Posterior cingulate gyrus (tissue), 11 donors: ENCODE measurements at regions not wholly inside any gene's neighbourhood (a gene's known extent, or its start where the extent isn't known, plus 50 kb on each side); places are given as distances from the start of the nearest gene placed in this dataset.
A peak's percentile ranks its signal among the peaks of the same experiment; 100 is the strongest.

Source experiments
- DNase-seq, 10 donors: peaks; one replicate each; pipeline versions ENCODE4 v3.0.0 to v3.0.0-alpha.2; 2020 to 2021; ENCODE audit warnings: mixed read lengths in 3 of 10
- intact Hi-C: fragments of 100-400 bp; cut with DNase I; formaldehyde crosslinking; loops from one replicate; pipeline ENCODE4 v1.15.1; 2023

- intact Hi-C loops, result no loop called here
- no peak for DNase-seq
These were observed 77.6 kb upstream of the POMGNT2 start for GRCh38 chr3:43183456-43183855.

- DNase-seq, result peak in 1 of 10 donors; percentile 39
- intact Hi-C loops, result no loop called here
These were observed 75.4 kb upstream of the POMGNT2 start for GRCh38 chr3:43181202-43181821.

- intact Hi-C loops, result no loop called here
- DNase-seq, result no peak
These were observed 74.8 kb upstream of the POMGNT2 start for GRCh38 chr3:43180694-43181093.

GRCh38 chr3:43180027-43180426 lies 74.1 kb upstream of the POMGNT2 start:
- intact Hi-C loops, result no loop called here
- no peak for DNase-seq

- no peak for DNase-seq
- intact Hi-C loops, result no loop called here
These were observed 73.0 kb upstream of the POMGNT2 start for GRCh38 chr3:43178891-43179366.

- no peak for DNase-seq
- intact Hi-C loops, result no loop called here
These were observed 71.2 kb upstream of the POMGNT2 start for GRCh38 chr3:43177085-43177484.

- intact Hi-C loops, result no loop called here
These were observed 70.8 kb upstream of the POMGNT2 start for GRCh38 chr3:43176666-43177065.

GRCh38 chr3:43175541-43175940 lies 69.7 kb upstream of the POMGNT2 start:
- no peak for DNase-seq
- intact Hi-C loops, result no loop called here

More at GRCh38 chr3:43176666-43177065, 70.8 kb upstream of the POMGNT2 start:
- DNase-seq, result peak in 1 of 10 donors; percentile 59

- no peak for DNase-seq
- intact Hi-C loops, result no loop called here
These were observed 68.1 kb upstream of the POMGNT2 start for GRCh38 chr3:43173949-43174348.

GRCh38 chr3:43171748-43172147 lies 65.9 kb upstream of the POMGNT2 start:
- DNase-seq, result no peak
- intact Hi-C loops, result no loop called here

GRCh38 chr3:43170553-43170952 lies 64.7 kb upstream of the POMGNT2 start:
- DNase-seq, result no peak
- intact Hi-C loops, result no loop called here

GRCh38 chr3:43169987-43170386 lies 64.1 kb upstream of the POMGNT2 start:
- intact Hi-C loops, result no loop called here
- no peak for DNase-seq

- DNase-seq, result no peak
- intact Hi-C loops, result no loop called here
These were observed 60.5 kb upstream of the POMGNT2 start for GRCh38 chr3:43166406-43166805.

- intact Hi-C loops, result no loop called here
- no peak for DNase-seq
These were observed 59.9 kb upstream of the POMGNT2 start for GRCh38 chr3:43165786-43166185.

GRCh38 chr3:43163895-43164493 lies 58.1 kb upstream of the POMGNT2 start:
- DNase-seq, result no peak

GRCh38 chr3:43162230-43163084 lies 56.6 kb upstream of the POMGNT2 start:
- intact Hi-C loops, result loop anchor here (1.0 to 5.0 kb wide), 3 partner anchors 125 to 341 kb away; partner anchors contain the start of gene SNRK
- DNase-seq, result peak in 1 of 10 donors; percentile 71

More at GRCh38 chr3:43163895-43164493, 58.1 kb upstream of the POMGNT2 start:
- intact Hi-C loops, result loop anchor here (2.0 to 5.0 kb wide), 2 partner anchors 123 to 203 kb away; partner anchors contain the start of gene SNRK

GRCh38 chr3:43161684-43162229 lies 55.9 kb upstream of the POMGNT2 start:
- peak in 1 of 10 donors; percentile 56 for DNase-seq
- intact Hi-C loops, result loop anchor here (1.0 to 5.0 kb wide), 3 partner anchors 126 to 342 kb away; partner anchors contain the start of gene SNRK

- DNase-seq, result no peak
- intact Hi-C loops, result loop anchor here (5.0 kb wide), 1 partner anchor 127 kb away; the partner anchor contains the start of gene SNRK
These were observed 54.8 kb upstream of the POMGNT2 start for GRCh38 chr3:43160664-43161063.

GRCh38 chr3:43159876-43160255 lies 54.0 kb upstream of the POMGNT2 start:
- intact Hi-C loops, result loop anchor here (5.0 kb wide), 1 partner anchor 127 kb away; the partner anchor contains the start of gene SNRK

GRCh38 chr3:43159131-43159875 lies 53.4 kb upstream of the POMGNT2 start:
- intact Hi-C loops, result no loop called here
- peak in 1 of 10 donors; percentile 74 for DNase-seq

More at GRCh38 chr3:43159876-43160255, 54.0 kb upstream of the POMGNT2 start:
- no peak for DNase-seq
